Loucy (cell line): ENCODE measurements at regions not wholly inside any gene's neighbourhood (a gene's known extent, or its start where the extent isn't known, plus 50 kb on each side); places are given as distances from the start of the nearest gene placed in this dataset.

Experiments used
- H2AFZ ChIP-seq: fragments of 200-600 bp; sonication (generic); 2 replicates; pipeline ENCODE4 v1.6.0; 2016; ENCODE audit warnings: antibody characterized with exemption, mild to moderate bottlenecking, low read length, moderate library complexity
- H3F3A ChIP-seq: fragments of 200-600 bp; 2 replicates; pipeline ENCODE4 v1.6.0; 2016; ENCODE audit warnings: antibody characterized with exemption, low read depth, mild to moderate bottlenecking
- H3K27me3 ChIP-seq: fragments of 200-600 bp; sonication (generic); 2 replicates; pipeline ENCODE4 v1.6.1; 2014; ENCODE audit warnings: low read length, mild to moderate bottlenecking; ENCODE audit not compliant: insufficient read depth, poor library complexity, severe bottlenecking
- H3K36me3 ChIP-seq: fragments of 200-600 bp; sonication (generic); 2 replicates; pipeline ENCODE4 v1.6.1; 2016; ENCODE audit warnings: low read length; ENCODE audit not compliant: insufficient read depth
- H3K4me1 ChIP-seq: fragments of 200-600 bp; sonication (generic); 2 replicates; pipeline ENCODE4 v1.5.1; 2014; ENCODE audit warnings: low read length, mild to moderate bottlenecking; ENCODE audit not compliant: insufficient read depth, poor library complexity, severe bottlenecking
- H3K4me2 ChIP-seq: fragments of 200-600 bp; sonication (generic); 2 replicates; pipeline ENCODE4 v1.6.0; 2014; ENCODE audit warnings: antibody characterized with exemption, low read length, low read depth, mild to moderate bottlenecking; ENCODE audit not compliant: poor library complexity, severe bottlenecking
- H3K4me3 ChIP-seq: fragments of 200-600 bp; sonication (generic); 2 replicates; pipeline ENCODE4 v1.5.1; 2014; ENCODE audit warnings: low read length, mild to moderate bottlenecking, mixed read lengths; ENCODE audit not compliant: poor library complexity, severe bottlenecking
- H3K79me2 ChIP-seq: fragments of 200-600 bp; sonication (generic); 2 replicates; pipeline ENCODE4 v1.6.1; 2014; ENCODE audit warnings: low read length; ENCODE audit not compliant: insufficient read depth
- H3K9ac ChIP-seq: fragments of 200-600 bp; sonication (generic); 2 replicates; pipeline ENCODE4 v1.6.0; 2014; ENCODE audit warnings: mild to moderate bottlenecking, low read depth, low read length, moderate library complexity; ENCODE audit not compliant: poor library complexity, severe bottlenecking
- H3K9me2 ChIP-seq: fragments of 200-600 bp; sonication (generic); replicated peaks from 2 replicates; pipeline ENCODE4 v1.6.1; 2016; ENCODE audit warnings: low read depth, low read length, mixed read lengths
- H3K9me3 ChIP-seq: fragments of 200-600 bp; sonication (generic); 2 replicates; pipeline ENCODE4 v1.6.1; 2014; ENCODE audit warnings: mild to moderate bottlenecking, antibody characterized with exemption, low read length, low read depth; ENCODE audit not compliant: insufficient read depth
- H4K20me1 ChIP-seq: fragments of 200-600 bp; sonication (generic); 2 replicates; pipeline ENCODE4 v1.6.0; 2014; ENCODE audit warnings: antibody characterized with exemption, low read length, mild to moderate bottlenecking; ENCODE audit not compliant: insufficient read depth, poor library complexity, severe bottlenecking
- CTCF ChIP-seq: fragments of 200-600 bp; sonication (generic); conservative IDR thresholded peaks from 2 replicates; pipeline ENCODE4 v1.5.1; 2014; ENCODE audit warnings: mild to moderate bottlenecking, antibody characterized with exemption, low read length
- EZH2phosphoT487 ChIP-seq: fragments of 200-600 bp; IDR thresholded peaks from 2 replicates; pipeline ENCODE4 v1.6.1; 2018; ENCODE audit warnings: antibody characterized with exemption, mild to moderate bottlenecking, moderate library complexity, borderline replicate concordance

- Histone ChIP-seq H3K4me1 (no peaks in the 10 kb centered on the region), H3F3A (no peaks in the 10 kb centered on the region), H2AFZ (no peak overlapping the region), H3K4me3 (no peak overlapping the region), H3K27me3 (no peaks in the 10 kb centered on the region), H3K79me2 (no peaks in the 10 kb centered on the region), H3K9me2 (no peaks in the 10 kb centered on the region), H3K9ac (no peak overlapping the region), H3K9me3 (no peaks in the 10 kb centered on the region), H3K36me3 (no peaks in the 10 kb centered on the region), H3K4me2 (no peak overlapping the region), H4K20me1 (no peaks in the 10 kb centered on the region)
- TF ChIP-seq CTCF (no peak), EZH2phosphoT487 (no peak)
Observed at GRCh38 chr14:87815121-87815520, 177.9 kb downstream of the GALC start.

GRCh38 chr14:87813686-87814085 lies 179.3 kb downstream of the GALC start:
- no peaks in the 10 kb centered on the region for H3K79me2 ChIP-seq
- H2AFZ ChIP-seq = no peak overlapping the region
- no peaks in the 10 kb centered on the region for H3K9me2 ChIP-seq
- no peaks in the 10 kb centered on the region for H4K20me1 ChIP-seq
- no peaks in the 10 kb centered on the region for H3K4me1 ChIP-seq
- no peak overlapping the region for H3K4me2 ChIP-seq
- H3F3A ChIP-seq = no peaks in the 10 kb centered on the region
- no peaks in the 10 kb centered on the region for H3K9me3 ChIP-seq
- H3K27me3 ChIP-seq = no peaks in the 10 kb centered on the region
- no peaks in the 10 kb centered on the region for H3K36me3 ChIP-seq
- no peak overlapping the region for H3K9ac ChIP-seq
- TF ChIP-seq CTCF (no peak), EZH2phosphoT487 (no peak)
- H3K4me3 ChIP-seq = no peak overlapping the region

DNA sequence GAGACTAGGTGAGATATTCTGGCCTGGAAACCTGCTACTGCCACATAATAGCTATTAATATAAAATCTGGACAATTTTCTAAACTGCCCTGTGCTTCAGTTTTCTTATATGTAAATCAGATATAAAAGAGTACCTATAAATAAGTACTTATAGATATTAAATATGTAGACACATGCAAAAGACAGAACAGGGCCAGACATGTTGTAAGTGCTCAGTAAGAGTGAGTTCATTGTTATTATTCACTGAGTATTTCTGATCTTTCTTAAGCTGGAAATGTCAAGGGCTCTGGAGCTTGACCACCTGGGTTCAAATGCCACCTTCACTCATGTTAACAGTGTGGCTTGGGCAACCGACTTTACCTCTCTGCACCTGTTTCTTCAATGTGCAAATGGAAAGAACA lies 179.8 kb downstream of the GALC start:
- Histone ChIP-seq H3K4me2 (no peak overlapping the region), H3K79me2 (no peaks in the 10 kb centered on the region), H2AFZ (no peak overlapping the region), H3K9me2 (no peaks in the 10 kb centered on the region), H3K4me1 (no peaks in the 10 kb centered on the region), H3K36me3 (no peaks in the 10 kb centered on the region), H3K27me3 (no peaks in the 10 kb centered on the region), H3K4me3 (no peak overlapping the region), H3K9me3 (no peaks in the 10 kb centered on the region), H4K20me1 (no peaks in the 10 kb centered on the region), H3K9ac (no peak overlapping the region), H3F3A (no peaks in the 10 kb centered on the region)
- TF ChIP-seq EZH2phosphoT487 (no peak), CTCF (no peak)
